ENCODE measurements at regions not wholly inside any gene's neighbourhood (a gene's known extent, or its start where the extent isn't known, plus 50 kb on each side); places are given as distances from the start of the nearest gene placed in this dataset.
"Not testable (repeated sequence)": the region's sequence is repeated elsewhere in the genome, so short reads cannot be mapped to it uniquely, and the experiment has no call there.

DNA sequence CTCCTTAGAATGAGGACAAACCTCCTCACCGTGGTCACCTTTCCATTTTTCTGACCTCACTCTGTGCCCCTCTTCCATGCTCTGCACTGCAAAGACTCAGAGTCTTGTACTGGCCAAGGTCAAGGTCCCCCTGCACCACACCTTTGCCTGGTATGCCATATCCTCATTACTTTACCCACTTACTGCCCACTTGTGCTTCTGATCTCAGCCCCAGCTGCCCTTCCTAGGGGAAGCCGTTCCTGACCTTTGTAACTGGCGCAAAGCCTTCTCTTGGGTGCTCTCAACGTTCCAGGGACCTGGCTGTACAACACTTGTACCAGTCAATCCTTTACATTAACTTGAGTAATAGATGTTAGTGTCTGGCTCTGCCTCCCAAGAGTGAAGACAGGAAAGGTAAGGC is 256.0 kb downstream of the SV2B start:
- no peak overlapping the region for H3K27ac ChIP-seq (ENCODE audit: low read depth, low read length)
- no peaks in the 10 kb centered on the region for H3K27me3 ChIP-seq (ENCODE audit: control insufficient read depth in 1 of 2, insufficient read depth in 2 of 2, low read length in 2 of 2)
- no peak overlapping the region for H3K4me3 ChIP-seq (ENCODE audit: low read depth in 1 of 2, low read length in 2 of 2)
- no peaks in the 10 kb centered on the region for H3K9me3 ChIP-seq (ENCODE audit: low read length)
- H3K36me3 ChIP-seq (ENCODE audit: insufficient read depth, low read length) = no peaks in the 10 kb centered on the region
- H3K9ac ChIP-seq (ENCODE audit: low read length) = no peak overlapping the region
- no peaks in the 10 kb centered on the region for H3K4me1 ChIP-seq (ENCODE audit: insufficient read depth, low read length)

DNA sequence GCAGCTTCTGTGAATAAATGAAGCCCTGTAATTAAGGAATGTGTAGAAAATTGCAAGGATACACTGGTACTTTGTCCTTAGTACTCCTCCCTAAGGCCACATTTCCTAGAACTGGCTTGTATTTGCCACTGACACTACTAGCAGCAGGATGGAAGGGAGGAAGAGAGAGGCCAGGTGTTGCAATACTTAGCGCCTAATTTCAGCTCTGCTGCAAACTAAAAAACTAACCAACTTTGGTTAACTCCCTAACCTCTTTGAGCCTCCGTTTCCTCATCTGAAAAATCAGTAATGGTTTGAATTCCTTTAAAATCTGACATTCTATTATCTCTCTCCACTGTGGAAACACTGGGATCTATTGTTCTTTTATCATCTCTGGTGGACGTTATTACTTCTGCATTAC is 257.0 kb downstream of the SV2B start:
- H3K27me3 ChIP-seq (ENCODE audit: control insufficient read depth in 1 of 2, insufficient read depth in 2 of 2, low read length in 2 of 2) = no peaks in the 10 kb centered on the region
- no peaks in the 10 kb centered on the region for H3K4me1 ChIP-seq (ENCODE audit: insufficient read depth, low read length)
- H3K9me3 ChIP-seq (ENCODE audit: low read length) = no peaks in the 10 kb centered on the region
- H3K4me3 ChIP-seq (ENCODE audit: low read depth in 1 of 2, low read length in 2 of 2) = no peak overlapping the region
- no peaks in the 10 kb centered on the region for H3K36me3 ChIP-seq (ENCODE audit: insufficient read depth, low read length)
- no peak overlapping the region for H3K9ac ChIP-seq (ENCODE audit: low read length)
- no peak overlapping the region for H3K27ac ChIP-seq (ENCODE audit: low read depth, low read length)

DNA sequence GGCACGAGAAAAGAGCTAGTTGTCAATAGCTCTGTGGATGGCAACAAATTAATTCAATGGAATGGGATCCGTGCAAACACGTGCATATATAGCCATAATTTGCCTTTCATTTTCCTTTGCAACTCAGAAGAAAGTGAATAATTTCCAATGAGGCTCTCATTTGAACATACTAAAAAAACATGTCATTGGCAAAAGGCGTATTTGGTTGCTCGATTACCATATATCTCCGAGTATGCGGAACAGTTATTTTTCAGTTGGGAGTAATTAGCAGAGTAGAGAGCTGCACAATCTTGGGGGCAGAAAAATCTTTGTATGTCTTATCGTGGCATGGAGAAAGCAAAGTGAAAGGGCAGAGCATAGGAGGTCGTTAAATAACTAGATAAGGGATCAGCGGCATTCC is 257.4 kb downstream of the SV2B start:
- Histone ChIP-seq H3K4me3 (ENCODE audit: low read depth in 1 of 2, low read length in 2 of 2) (no peak overlapping the region), H3K36me3 (ENCODE audit: insufficient read depth, low read length) (no peaks in the 10 kb centered on the region), H3K9me3 (ENCODE audit: low read length) (no peaks in the 10 kb centered on the region), H3K9ac (ENCODE audit: low read length) (no peak overlapping the region), H3K27me3 (ENCODE audit: control insufficient read depth in 1 of 2, insufficient read depth in 2 of 2, low read length in 2 of 2) (no peaks in the 10 kb centered on the region), H3K27ac (ENCODE audit: low read depth, low read length) (no peak overlapping the region), H3K4me1 (ENCODE audit: insufficient read depth, low read length) (no peaks in the 10 kb centered on the region)

DNA sequence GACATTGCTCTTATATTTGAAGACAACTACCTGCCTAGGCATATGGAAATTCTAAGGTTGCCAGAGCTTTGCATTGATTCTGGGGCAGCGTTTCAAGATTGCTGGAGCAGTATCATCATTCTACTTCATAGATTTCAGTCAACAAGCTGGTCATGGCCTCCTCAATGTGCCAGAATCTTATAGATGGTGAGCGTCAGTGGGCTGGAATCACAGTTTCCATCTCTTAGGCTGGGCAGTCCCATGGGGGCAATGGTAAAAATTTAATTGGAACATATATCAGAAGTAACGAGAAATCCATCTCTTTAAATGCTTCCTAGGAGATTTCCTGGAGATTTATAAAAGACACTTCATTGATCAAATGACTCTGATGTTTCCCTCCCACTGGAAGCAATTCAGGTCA is 258.3 kb downstream of the SV2B start:
- Histone ChIP-seq H3K9me3 (ENCODE audit: low read length) (no peaks in the 10 kb centered on the region), H3K27ac (ENCODE audit: low read depth, low read length) (no peak overlapping the region), H3K27me3 (ENCODE audit: control insufficient read depth in 1 of 2, insufficient read depth in 2 of 2, low read length in 2 of 2) (no peaks in the 10 kb centered on the region), H3K36me3 (ENCODE audit: insufficient read depth, low read length) (no peaks in the 10 kb centered on the region), H3K9ac (ENCODE audit: low read length) (no peak overlapping the region), H3K4me3 (ENCODE audit: low read depth in 1 of 2, low read length in 2 of 2) (no peak overlapping the region), H3K4me1 (ENCODE audit: insufficient read depth, low read length) (no peaks in the 10 kb centered on the region)

DNA sequence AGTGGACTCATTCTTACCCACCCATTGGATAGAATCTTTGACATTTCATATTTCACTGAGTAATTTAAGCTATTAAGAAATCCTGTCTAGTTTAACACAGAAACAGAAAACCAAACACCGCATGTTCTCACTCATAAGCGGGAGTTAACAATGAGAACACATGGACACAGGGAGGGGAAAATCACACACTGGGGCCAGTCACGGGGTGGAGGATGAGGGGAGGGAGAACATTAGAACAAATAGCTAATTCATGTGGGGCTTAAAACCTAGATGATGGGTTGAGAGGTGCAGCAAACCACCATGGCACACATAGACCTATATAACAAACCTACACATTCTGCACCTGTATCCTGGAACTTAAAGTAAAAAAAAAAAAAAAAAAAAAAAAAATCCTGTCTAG is 261.6 kb downstream of the SV2B start:
- H3K9ac ChIP-seq (ENCODE audit: low read length); H3K4me1 ChIP-seq (ENCODE audit: insufficient read depth, low read length); H3K9me3 ChIP-seq (ENCODE audit: low read length); H3K27me3 ChIP-seq (ENCODE audit: control insufficient read depth in 1 of 2, insufficient read depth in 2 of 2, low read length in 2 of 2); H3K4me3 ChIP-seq (ENCODE audit: low read depth in 1 of 2, low read length in 2 of 2); H3K27ac ChIP-seq (ENCODE audit: low read depth, low read length); H3K36me3 ChIP-seq (ENCODE audit: insufficient read depth, low read length): not testable (repeated sequence)

DNA sequence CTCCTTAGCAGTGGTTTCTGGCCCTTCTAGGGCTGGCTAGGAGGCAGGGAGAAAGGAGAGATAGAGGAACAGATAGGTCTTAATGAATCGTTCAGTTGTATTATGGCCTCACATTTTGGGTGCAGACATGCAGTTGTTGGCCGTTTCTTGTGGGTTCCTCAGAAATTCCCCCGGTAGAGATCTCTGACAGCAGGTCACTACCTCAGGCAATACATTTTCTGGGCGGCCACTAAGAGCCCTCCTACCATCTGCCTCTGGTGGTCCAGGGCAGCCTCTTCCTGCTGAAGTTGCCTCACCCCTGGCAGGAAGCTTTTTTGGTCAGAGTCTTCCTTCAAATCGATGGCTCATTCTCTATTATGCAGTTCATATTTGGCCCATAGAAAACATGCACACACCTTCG is 266.1 kb downstream of the SV2B start:
- Histone ChIP-seq H3K27me3 (ENCODE audit: control insufficient read depth in 1 of 2, insufficient read depth in 2 of 2, low read length in 2 of 2) (no peaks in the 10 kb centered on the region), H3K9me3 (ENCODE audit: low read length) (no peaks in the 10 kb centered on the region), H3K4me1 (ENCODE audit: insufficient read depth, low read length) (no peaks in the 10 kb centered on the region), H3K27ac (ENCODE audit: low read depth, low read length) (no peak overlapping the region), H3K4me3 (ENCODE audit: low read depth in 1 of 2, low read length in 2 of 2) (no peak overlapping the region), H3K36me3 (ENCODE audit: insufficient read depth, low read length) (no peaks in the 10 kb centered on the region), H3K9ac (ENCODE audit: low read length) (no peak overlapping the region)

DNA sequence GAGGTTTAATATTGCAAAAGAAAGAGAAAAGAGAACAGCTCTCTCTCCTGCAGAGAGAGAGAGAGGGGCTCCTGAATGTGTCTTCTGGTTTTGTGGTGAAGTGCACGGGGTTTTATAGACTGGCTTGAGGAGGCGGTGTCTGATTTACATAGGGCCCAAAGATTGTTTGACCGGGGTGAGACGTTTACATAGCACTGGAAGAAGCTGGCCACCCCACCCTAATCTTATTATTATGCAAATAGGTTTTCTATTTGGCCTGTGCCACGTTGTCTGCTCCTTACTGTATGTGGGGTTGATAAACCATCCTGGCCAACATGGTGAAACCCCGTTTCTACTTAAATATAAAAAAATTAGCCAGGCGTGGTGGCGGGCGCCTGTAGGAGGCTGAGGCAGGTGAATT is 268.6 kb downstream of the SV2B start:
- no peaks in the 10 kb centered on the region for H3K4me1 ChIP-seq (ENCODE audit: insufficient read depth, low read length)
- H3K27ac ChIP-seq (ENCODE audit: low read depth, low read length) = no peak overlapping the region
- no peaks in the 10 kb centered on the region for H3K36me3 ChIP-seq (ENCODE audit: insufficient read depth, low read length)
- no peaks in the 10 kb centered on the region for H3K9me3 ChIP-seq (ENCODE audit: low read length)
- no peak overlapping the region for H3K9ac ChIP-seq (ENCODE audit: low read length)
- H3K4me3 ChIP-seq (ENCODE audit: low read depth in 1 of 2, low read length in 2 of 2) = no peak overlapping the region
- H3K27me3 ChIP-seq (ENCODE audit: control insufficient read depth in 1 of 2, insufficient read depth in 2 of 2, low read length in 2 of 2) = no peaks in the 10 kb centered on the region

DNA sequence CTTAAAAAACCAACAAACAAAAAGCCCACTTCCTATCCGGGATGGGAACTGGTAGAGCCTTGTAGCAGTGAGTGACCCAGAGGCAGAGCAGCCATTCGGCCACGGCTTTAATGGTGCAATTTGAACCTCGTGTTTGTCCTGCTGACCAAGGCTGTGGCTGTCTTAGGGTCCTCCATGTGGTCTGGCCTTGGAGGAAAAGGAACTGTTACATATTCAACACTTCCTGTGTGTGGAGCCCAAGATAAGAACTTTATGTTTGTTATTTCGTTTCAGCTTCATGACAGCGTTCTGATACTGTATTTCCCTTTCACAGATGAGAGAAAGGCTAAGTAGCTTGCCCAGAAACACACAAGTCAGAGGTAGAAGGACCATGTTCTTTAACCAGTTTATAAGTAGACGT is 269.8 kb downstream of the SV2B start:
- Histone ChIP-seq H3K4me3 (ENCODE audit: low read depth in 1 of 2, low read length in 2 of 2) (no peak overlapping the region), H3K27me3 (ENCODE audit: control insufficient read depth in 1 of 2, insufficient read depth in 2 of 2, low read length in 2 of 2) (no peaks in the 10 kb centered on the region), H3K36me3 (ENCODE audit: insufficient read depth, low read length) (no peaks in the 10 kb centered on the region), H3K4me1 (ENCODE audit: insufficient read depth, low read length) (no peaks in the 10 kb centered on the region), H3K9ac (ENCODE audit: low read length) (no peak overlapping the region), H3K9me3 (ENCODE audit: low read length) (no peaks in the 10 kb centered on the region), H3K27ac (ENCODE audit: low read depth, low read length) (no peak overlapping the region)

DNA sequence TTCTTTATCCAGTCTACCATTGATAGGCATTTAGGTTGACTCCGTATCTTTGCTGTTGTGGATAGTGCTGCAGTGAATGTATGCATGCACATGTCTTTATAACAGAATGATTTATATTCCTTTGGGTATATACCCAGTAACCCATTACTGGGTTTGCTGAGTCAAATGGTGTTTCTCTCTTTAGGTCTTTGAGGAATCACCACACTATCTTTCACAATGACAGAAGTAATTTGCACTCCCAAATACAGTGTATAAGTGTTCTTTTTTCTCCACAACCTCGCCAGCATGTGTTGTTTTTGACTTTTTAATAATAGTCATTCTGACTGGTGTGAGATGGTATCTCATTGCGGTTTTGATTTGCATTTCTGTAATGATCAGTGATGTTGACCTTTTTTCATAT is 271.3 kb downstream of the SV2B start:
- H3K9ac ChIP-seq (ENCODE audit: low read length); H3K4me1 ChIP-seq (ENCODE audit: insufficient read depth, low read length); H3K36me3 ChIP-seq (ENCODE audit: insufficient read depth, low read length); H3K27ac ChIP-seq (ENCODE audit: low read depth, low read length); H3K27me3 ChIP-seq (ENCODE audit: control insufficient read depth in 1 of 2, insufficient read depth in 2 of 2, low read length in 2 of 2); H3K9me3 ChIP-seq (ENCODE audit: low read length); H3K4me3 ChIP-seq (ENCODE audit: low read depth in 1 of 2, low read length in 2 of 2): not testable (repeated sequence)

DNA sequence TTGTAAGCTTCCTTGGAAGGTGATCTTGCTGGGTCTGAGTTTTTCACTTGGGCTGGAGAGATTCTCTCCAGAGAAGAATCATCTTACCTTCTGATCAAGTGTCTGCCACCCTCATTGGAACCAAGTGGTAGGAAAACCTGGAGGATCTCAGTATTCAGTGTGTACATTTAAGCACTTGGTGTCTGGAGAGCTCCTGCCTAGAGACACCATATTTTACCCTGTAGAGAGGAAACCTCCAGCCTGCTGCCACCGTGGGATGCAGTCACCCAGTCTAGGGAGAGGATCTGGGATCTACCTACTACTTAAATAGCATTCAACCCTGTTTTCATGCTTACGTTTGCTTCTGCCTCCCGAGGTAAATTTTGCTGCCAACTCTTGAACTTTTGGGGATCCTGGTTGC is 274.3 kb downstream of the SV2B start:
- no peaks in the 10 kb centered on the region for H3K9me3 ChIP-seq (ENCODE audit: low read length)
- H3K4me1 ChIP-seq (ENCODE audit: insufficient read depth, low read length) = no peaks in the 10 kb centered on the region
- H3K27ac ChIP-seq (ENCODE audit: low read depth, low read length) = no peak overlapping the region
- no peaks in the 10 kb centered on the region for H3K27me3 ChIP-seq (ENCODE audit: control insufficient read depth in 1 of 2, insufficient read depth in 2 of 2, low read length in 2 of 2)
- H3K36me3 ChIP-seq (ENCODE audit: insufficient read depth, low read length) = no peaks in the 10 kb centered on the region
- H3K4me3 ChIP-seq (ENCODE audit: low read depth in 1 of 2, low read length in 2 of 2) = no peak overlapping the region
- H3K9ac ChIP-seq (ENCODE audit: low read length) = no peak overlapping the region

DNA sequence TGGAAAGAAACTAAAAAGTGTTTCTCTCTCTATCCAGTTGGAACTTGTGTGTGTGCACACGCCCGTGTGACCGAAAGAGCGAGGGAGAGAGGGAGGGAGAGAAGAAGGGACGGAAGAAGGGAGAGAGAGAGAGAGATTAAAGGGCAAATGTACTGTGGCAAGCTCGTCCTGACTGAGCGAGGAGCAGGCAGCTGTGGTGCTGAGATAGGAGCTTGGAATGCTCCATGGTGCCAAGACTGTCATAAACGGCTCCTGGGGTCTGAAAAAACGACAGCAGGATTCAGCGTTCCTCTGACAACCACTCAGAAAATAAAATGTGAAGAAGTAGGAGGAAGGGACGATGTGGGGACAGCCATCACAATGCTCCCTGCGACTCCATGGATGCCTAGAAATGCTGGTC is 276.0 kb downstream of the SV2B start:
- no peaks in the 10 kb centered on the region for H3K36me3 ChIP-seq (ENCODE audit: insufficient read depth, low read length)
- no peaks in the 10 kb centered on the region for H3K9me3 ChIP-seq (ENCODE audit: low read length)
- no peak overlapping the region for H3K27ac ChIP-seq (ENCODE audit: low read depth, low read length)
- H3K9ac ChIP-seq (ENCODE audit: low read length) = no peak overlapping the region
- no peaks in the 10 kb centered on the region for H3K27me3 ChIP-seq (ENCODE audit: control insufficient read depth in 1 of 2, insufficient read depth in 2 of 2, low read length in 2 of 2)
- H3K4me3 ChIP-seq (ENCODE audit: low read depth in 1 of 2, low read length in 2 of 2) = no peak overlapping the region
- H3K4me1 ChIP-seq (ENCODE audit: insufficient read depth, low read length) = no peaks in the 10 kb centered on the region

DNA sequence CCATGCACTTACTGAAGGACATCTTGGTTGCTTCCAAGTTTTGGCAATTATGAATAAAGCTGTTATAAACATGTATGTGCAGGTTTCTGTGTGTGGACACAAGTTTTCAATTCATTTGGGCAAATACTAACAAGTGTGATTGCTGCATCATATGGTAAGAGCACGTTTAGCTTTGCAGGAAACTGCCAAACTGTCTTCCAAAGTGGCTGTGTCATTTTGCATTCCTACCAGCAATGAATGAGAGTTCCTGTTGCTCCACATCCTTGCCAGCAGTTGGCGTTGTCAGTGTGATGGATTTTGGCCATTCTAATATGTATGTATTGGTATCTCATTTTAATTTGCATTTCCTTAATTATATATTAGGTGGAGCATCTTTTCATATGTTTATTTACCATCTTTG is 280.1 kb downstream of the SV2B start:
- Histone ChIP-seq H3K36me3 (ENCODE audit: insufficient read depth, low read length) (no peaks in the 10 kb centered on the region), H3K27ac (ENCODE audit: low read depth, low read length) (no peak overlapping the region), H3K27me3 (ENCODE audit: control insufficient read depth in 1 of 2, insufficient read depth in 2 of 2, low read length in 2 of 2) (no peaks in the 10 kb centered on the region), H3K4me3 (ENCODE audit: low read depth in 1 of 2, low read length in 2 of 2) (no peak overlapping the region), H3K4me1 (ENCODE audit: insufficient read depth, low read length) (no peaks in the 10 kb centered on the region), H3K9me3 (ENCODE audit: low read length) (no peaks in the 10 kb centered on the region), H3K9ac (ENCODE audit: low read length) (no peak overlapping the region)

DNA sequence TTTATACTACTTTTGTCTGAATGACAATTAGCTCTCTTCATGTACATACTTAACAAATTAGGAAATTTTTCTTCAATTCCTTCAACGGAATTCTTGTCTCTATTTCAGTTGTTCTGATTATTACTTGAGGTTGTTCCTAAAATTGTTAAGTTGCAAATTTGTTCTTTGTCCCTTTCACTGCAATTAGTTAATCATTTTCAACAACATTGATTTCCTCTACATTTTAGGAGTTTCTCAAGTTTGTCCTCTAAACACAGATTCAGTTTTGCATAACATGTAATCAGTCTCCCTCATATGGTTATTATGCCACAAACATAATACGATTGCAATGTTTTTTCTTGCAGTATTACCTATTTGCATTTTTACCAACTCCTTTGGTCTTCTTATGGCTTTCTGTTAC is 283.5 kb downstream of the SV2B start:
- H3K9me3 ChIP-seq (ENCODE audit: low read length) = no peaks in the 10 kb centered on the region
- H3K4me1 ChIP-seq (ENCODE audit: insufficient read depth, low read length) = no peaks in the 10 kb centered on the region
- no peak overlapping the region for H3K27ac ChIP-seq (ENCODE audit: low read depth, low read length)
- H3K27me3 ChIP-seq (ENCODE audit: control insufficient read depth in 1 of 2, insufficient read depth in 2 of 2, low read length in 2 of 2) = no peaks in the 10 kb centered on the region
- H3K36me3 ChIP-seq (ENCODE audit: insufficient read depth, low read length) = no peaks in the 10 kb centered on the region
- no peak overlapping the region for H3K4me3 ChIP-seq (ENCODE audit: low read depth in 1 of 2, low read length in 2 of 2)
- H3K9ac ChIP-seq (ENCODE audit: low read length) = no peak overlapping the region

Measured in muscle layer of colon (tissue), 2 donors.